Astrocyte of the spinal cord (primary cell): ENCODE measurements at regions not wholly inside any gene's neighbourhood (a gene's known extent, or its start where the extent isn't known, plus 50 kb on each side); places are given as distances from the start of the nearest gene placed in this dataset.

Experiments
- DNase-seq: peaks from one replicate; pipeline ENCODE4 v3.0.0; 2011; ENCODE audit warnings: low read depth, low spot score
- H3K4me3 ChIP-seq: 2 replicates; pipeline ENCODE4 v1.5.1; 2011; ENCODE audit warnings: low read depth, mild to moderate bottlenecking, low read length, moderate library complexity
- in situ Hi-C: cut with HindIII; loops from 2 replicates; pipeline ENCODE4 v1.10.0; 2017; ENCODE audit warnings: low sequenced_read_pairs
- TF ChIP-seq, protein P1 (sequence below): IDR thresholded peaks from 2 replicates; pipeline ENCODE4 v1.5.1; 2012; ENCODE audit warnings: low read depth, mild to moderate bottlenecking, low read length, inconsistent platforms

DNA sequence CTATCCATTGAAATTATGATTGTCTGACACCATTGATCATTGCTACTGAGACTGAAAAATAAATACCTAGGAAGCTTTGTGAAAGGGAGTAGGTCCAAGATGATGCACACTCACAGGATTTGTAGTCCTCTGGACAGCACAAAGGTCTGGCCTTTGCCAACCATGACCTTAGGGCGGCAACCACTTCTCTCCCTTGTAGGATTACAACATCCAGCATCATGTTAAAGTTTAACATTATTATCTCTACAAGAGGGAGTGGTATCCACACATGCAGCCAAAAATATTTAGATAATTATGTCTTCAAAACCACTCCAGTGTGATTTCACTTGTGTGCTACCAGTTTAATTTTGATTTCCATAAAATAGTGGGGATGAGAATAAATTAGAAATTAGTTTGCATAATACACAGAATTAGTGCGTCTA lies 51.1 kb upstream of the NHSL1 start:
- in situ Hi-C loops: no loop called here
- H3K4me3 ChIP-seq: no peak overlapping the region
- no peak for DNase-seq

DNA sequence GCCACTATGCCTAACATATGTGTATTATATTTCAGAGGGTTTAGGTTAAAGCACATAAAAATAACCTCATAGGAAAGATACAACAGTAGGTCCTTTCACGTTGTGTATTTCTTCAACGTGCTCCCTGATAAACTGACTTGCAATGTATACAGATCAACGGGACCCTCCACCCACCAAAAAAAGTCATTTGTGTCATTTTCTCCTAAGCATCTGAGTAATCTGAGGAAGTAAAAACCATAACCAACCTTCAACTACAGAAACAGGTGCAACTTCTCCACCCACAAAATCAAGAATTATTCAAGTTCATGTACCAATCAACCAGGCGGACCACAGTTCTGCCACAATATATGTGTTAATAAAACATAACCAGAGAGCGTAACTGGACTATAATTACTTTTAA lies 54.9 kb upstream of the NHSL1 start:
- H3K4me3 ChIP-seq: no peak overlapping the region
- in situ Hi-C loops: no loop called here
- TF ChIP-seq, protein P1, sequence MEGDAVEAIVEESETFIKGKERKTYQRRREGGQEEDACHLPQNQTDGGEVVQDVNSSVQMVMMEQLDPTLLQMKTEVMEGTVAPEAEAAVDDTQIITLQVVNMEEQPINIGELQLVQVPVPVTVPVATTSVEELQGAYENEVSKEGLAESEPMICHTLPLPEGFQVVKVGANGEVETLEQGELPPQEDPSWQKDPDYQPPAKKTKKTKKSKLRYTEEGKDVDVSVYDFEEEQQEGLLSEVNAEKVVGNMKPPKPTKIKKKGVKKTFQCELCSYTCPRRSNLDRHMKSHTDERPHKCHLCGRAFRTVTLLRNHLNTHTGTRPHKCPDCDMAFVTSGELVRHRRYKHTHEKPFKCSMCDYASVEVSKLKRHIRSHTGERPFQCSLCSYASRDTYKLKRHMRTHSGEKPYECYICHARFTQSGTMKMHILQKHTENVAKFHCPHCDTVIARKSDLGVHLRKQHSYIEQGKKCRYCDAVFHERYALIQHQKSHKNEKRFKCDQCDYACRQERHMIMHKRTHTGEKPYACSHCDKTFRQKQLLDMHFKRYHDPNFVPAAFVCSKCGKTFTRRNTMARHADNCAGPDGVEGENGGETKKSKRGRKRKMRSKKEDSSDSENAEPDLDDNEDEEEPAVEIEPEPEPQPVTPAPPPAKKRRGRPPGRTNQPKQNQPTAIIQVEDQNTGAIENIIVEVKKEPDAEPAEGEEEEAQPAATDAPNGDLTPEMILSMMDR: no peak
- DNase-seq: no peak

More for the DNA sequence above, 51.1 kb upstream of the NHSL1 start:
- TF ChIP-seq, protein P1: no peak

DNA sequence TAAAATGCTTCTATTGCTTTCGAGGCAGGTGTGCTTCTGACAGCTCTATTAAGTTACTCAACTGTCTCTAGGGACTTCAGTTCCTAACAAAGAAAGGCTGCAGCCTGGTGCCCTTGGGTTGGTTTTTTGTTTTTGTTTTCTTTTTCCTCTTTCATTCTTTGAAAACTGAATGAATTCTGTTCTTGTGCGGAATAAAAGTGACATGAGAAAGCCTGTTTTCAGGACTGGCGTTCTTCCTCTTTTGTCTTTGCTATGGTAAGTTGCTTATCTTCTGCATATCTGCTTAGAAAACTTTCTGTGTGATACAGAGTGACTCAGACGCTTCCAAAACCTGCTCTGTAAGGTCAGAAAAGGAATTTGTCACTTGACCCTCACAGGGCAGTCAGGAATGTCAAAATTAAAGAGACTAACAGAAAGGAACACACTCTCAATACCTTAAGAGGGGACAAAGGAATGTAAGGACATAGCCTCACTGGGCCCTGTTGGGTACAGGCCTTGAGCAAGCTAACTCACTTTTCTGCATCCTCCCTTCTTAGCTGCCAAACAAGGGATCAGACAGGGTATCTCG lies 56.2 kb upstream of the NHSL1 start:
- peak; percentile 45 for DNase-seq
- in situ Hi-C loops: no loop called here
- TF ChIP-seq, protein P1: no peak
- H3K4me3 ChIP-seq: no peak overlapping the region

DNA sequence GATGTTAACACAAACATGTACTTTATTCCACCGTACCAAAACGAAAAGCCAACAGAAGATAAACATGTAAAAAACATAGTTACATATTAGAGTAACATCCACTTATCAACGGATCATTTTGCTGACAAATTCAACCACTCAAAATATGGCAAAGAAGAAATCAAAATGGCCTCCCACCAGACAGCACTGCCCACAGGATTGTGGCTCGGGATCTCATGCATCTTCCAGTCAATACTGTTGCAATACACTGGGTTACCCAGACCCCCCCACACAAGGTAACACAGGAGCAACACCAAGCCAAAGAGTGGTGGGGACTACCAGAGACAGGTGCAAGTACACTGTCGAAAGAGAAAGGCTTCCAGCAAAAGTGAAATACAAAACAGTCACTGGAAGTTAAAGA lies 57.9 kb upstream of the NHSL1 start:
- no peak overlapping the region for H3K4me3 ChIP-seq
- in situ Hi-C loops: no loop called here
- TF ChIP-seq, protein P1: no peak
- no peak for DNase-seq

DNA sequence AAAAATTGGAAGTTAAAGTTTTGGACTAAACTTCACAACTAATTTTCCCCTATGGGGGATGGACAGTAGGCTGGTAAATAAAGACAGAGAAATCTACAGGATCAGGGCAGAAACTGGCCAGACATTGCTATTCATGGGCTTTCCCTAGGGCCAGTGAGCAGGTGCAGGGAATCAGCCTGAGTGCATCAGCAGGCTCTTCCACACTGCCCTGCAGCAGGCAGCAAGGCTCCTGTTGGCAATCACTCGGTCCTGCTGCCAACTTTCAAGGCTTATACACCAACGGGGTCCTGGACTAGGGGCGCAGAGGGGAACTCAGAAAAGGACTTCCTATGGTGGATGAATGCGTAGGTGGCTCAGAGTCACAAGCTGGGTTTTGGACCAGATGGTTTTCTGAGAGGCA lies 59.8 kb upstream of the NHSL1 start:
- no peak overlapping the region for H3K4me3 ChIP-seq
- TF ChIP-seq, protein P1: no peak
- no peak for DNase-seq
- in situ Hi-C loops: no loop called here

DNA sequence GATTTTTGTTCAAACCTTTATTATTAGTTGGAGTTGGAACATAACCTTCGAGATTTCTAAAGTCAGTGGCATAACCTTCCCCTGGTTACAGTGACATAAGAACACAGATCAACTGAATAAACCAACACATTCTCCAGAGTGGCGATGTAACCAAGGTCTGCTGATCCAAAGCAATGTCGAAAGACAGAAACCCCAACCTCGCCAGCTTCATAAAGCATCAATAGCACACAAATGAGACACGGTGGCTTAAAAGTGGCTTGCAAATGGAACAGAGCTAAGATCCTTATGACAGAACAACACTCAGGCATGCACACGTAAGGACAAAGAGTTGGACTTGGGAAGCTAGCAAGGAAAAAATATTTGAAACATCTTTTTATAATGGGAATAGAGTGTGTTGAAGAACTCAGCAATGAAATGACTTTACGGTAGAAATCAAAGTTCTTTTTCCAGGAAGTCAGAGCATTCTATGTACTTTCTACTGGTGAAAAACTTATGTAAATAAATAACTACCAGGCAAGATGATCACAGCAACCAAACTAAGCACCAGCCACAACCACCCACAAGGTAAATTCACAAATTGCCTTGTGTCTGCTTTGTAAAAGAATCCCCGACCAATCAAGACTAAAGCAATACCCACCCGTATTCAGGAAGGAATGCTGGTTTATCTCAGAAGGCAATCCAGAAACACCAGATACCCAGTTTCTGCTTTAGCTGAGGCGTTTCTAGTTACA lies 61.0 kb upstream of the NHSL1 start:
- no peak overlapping the region for H3K4me3 ChIP-seq
- TF ChIP-seq, protein P1: no peak
- no peak for DNase-seq
- in situ Hi-C loops: no loop called here
